Osteocyte (in vitro differentiated cells): ENCODE measurements at regions not wholly inside any gene's neighbourhood (a gene's known extent, or its start where the extent isn't known, plus 50 kb on each side); places are given as distances from the start of the nearest gene placed in this dataset.
"Not testable (repeated sequence)": the region's sequence is repeated elsewhere in the genome, so short reads cannot be mapped to it uniquely, and the experiment has no call there.

ENCODE experiments used
- DNase-seq: peaks from one replicate; pipeline ENCODE4 v3.0.0; 2021; ENCODE audit warnings: mixed read lengths; ENCODE audit not compliant: unreplicated experiment; ENCODE audit errors: extremely low spot score
- H3K27ac Mint-ChIP-seq: one replicate; pipeline ENCODE4 v1.8.0; 2021; ENCODE audit warnings: mild to moderate bottlenecking, mixed read lengths; ENCODE audit not compliant: unreplicated experiment
- H3K27me3 Mint-ChIP-seq: one replicate; pipeline ENCODE4 v1.8.0; 2021; ENCODE audit warnings: mixed read lengths; ENCODE audit not compliant: unreplicated experiment
- H3K36me3 Mint-ChIP-seq: one replicate; pipeline ENCODE4 v1.8.0; 2021; ENCODE audit warnings: mixed read lengths; ENCODE audit not compliant: unreplicated experiment
- H3K4me1 Mint-ChIP-seq: one replicate; pipeline ENCODE4 v1.8.0; 2021; ENCODE audit warnings: mixed read lengths; ENCODE audit not compliant: unreplicated experiment
- H3K4me3 Mint-ChIP-seq: one replicate; pipeline ENCODE4 v1.8.0; 2021; ENCODE audit warnings: mild to moderate bottlenecking, moderate library complexity, mixed read lengths; ENCODE audit not compliant: unreplicated experiment
- H3K9me3 Mint-ChIP-seq: one replicate; pipeline ENCODE4 v1.8.0; 2021; ENCODE audit warnings: mixed read lengths; ENCODE audit not compliant: unreplicated experiment
- CTCF ChIP-seq: fragments of 200-600 bp; sonication (generic); IDR thresholded peaks from 2 replicates; pipeline ENCODE4 v1.5.0; 2021; ENCODE audit warnings: antibody characterized with exemption, mild to moderate bottlenecking, moderate library complexity

DNA sequence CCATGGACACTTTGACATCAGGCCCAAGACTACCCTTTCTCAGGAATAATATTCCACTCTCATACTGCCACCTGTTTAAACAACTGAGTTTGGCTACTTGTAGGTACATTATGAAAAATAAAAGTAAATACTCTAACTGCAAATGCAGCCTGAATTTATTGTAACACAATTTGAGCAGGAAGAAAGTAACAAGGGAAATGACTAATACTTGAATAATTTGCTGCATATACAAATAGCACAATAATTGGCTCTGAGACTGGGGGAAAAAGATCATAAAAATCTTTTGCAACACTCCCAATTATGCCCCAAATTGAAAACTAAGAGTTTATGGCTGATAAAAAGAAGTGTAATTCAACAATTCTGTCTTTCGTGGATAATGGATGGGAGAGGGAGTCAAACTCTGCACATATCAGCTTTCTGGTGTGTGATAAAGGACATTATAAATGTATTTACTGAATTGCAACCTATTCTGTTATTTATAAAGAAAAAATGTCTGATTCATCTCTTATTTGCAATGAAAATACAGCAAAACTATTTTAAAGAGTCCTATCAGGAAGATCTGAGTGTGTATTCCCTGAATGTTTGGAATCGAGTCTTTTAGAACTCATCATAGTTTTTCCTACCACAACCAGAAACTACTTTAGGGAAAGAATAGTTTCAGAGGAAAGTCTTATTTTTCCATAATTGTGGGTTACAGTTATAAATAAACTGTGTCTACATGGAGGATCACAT, 359.0 kb downstream of the JRKL start:
- Mint-ChIP-seq H3K4me3 (no peak overlapping the region), H3K4me1 (peaks cover 17% of the 10 kb centered on the region), H3K9me3 (no peaks in the 10 kb centered on the region), H3K27ac (no peak overlapping the region), H3K36me3 (no peaks in the 10 kb centered on the region), H3K27me3 (no peaks in the 10 kb centered on the region)
- no peak for DNase-seq
- TF ChIP-seq CTCF = no peak

DNA sequence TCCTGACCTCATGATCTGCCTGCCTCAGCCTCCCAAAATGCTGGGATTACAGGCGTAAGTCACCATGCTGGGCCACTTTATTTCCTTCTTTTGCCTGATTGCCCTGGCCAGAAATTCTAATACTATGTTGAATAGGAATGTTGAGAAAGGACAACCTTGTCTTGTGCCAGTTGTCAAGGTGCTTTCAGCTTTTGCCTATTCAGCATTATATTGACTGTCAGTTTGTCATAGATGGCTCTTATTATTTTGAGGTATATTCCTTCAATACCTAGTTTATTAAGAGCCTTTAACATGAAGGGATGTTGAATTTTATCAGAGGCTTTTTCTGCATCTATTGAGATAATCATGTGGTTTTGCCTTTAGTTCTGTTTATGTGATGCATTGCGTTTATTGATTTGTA, 362.0 kb downstream of the JRKL start:
- not testable (repeated sequence) for H3K27me3 Mint-ChIP-seq, H3K27ac Mint-ChIP-seq, H3K36me3 Mint-ChIP-seq, H3K4me3 Mint-ChIP-seq, H3K9me3 Mint-ChIP-seq, DNase-seq
- H3K4me1 Mint-ChIP-seq = peaks cover 17% of the 10 kb centered on the region

DNA sequence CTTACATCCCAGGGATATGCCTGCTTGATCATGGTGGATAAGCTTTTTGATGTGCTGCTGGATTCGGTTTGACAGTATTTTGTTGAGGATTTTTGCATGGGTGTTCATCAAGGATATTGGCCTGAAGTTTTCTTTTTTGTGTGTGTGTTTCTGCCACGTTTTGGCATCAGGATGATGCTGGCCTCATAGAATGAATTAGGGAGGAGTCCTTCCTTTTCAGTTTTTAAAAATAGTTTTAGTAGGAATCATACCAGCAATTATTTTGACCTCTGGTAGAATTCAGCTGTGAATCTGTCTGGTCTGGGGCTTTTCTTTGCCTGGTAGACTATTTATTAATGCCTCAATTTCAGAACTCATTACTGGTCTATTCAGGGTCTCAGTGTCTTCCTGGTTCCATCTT, 362.4 kb downstream of the JRKL start:
- no peak for TF ChIP-seq CTCF
- Mint-ChIP-seq H3K36me3 (no peaks in the 10 kb centered on the region), H3K27me3 (peaks cover 3% of the 10 kb centered on the region), H3K4me3 (no peak overlapping the region), H3K4me1 (peaks cover 17% of the 10 kb centered on the region), H3K9me3 (no peaks in the 10 kb centered on the region), H3K27ac (no peak overlapping the region)
- DNase-seq = no peak

DNA sequence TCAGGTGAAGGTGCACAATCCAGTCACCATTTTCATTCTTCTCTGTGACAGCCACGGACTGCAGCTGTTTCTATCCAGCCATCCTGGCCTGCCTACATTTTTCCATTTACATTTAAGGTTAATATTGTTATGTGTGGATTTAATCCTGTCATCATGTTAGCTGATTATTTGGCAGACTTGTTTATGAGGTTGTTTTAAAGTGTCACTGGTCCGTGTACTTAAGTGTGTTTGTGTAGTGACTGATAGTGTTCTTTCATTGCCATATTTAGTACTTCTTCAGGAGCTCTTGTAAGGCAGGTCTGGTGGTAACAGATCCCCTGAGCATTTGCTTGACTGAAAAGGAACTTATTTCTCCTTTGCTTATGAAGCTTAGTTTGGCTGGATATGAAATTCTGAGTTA, 364.2 kb downstream of the JRKL start:
- Mint-ChIP-seq H3K9me3 (no peaks in the 10 kb centered on the region), H3K4me1 (peaks cover 7% of the 10 kb centered on the region), H3K27me3 (peaks cover 14% of the 10 kb centered on the region), H3K27ac (no peak overlapping the region), H3K4me3 (no peak overlapping the region), H3K36me3 (no peaks in the 10 kb centered on the region)
- no peak for TF ChIP-seq CTCF
- DNase-seq = no peak

DNA sequence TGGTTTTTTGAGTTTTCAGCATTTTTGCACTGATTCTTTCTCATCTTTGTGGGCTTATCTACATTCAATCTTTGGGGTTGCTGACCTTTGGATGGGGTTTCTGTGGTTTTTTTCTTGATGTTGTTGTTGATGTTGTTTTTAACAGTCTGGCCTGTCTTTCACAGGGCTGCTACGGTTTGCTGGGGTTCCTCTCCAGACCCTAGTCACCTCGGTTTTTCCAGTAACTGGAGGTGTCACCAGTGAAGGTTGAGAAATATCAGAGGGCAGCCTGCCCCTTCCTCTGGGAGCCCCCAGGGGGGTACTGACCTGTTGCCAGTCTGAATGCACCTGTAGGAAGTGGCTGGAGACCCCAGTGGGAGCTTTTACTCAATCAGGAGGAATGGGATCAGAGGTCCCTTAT, 365.4 kb downstream of the JRKL start:
- no peak for TF ChIP-seq CTCF
- Mint-ChIP-seq H3K4me3 (no peak overlapping the region), H3K36me3 (no peaks in the 10 kb centered on the region), H3K9me3 (no peaks in the 10 kb centered on the region), H3K27ac (no peak overlapping the region), H3K27me3 (peaks cover 19% of the 10 kb centered on the region), H3K4me1 (no peaks in the 10 kb centered on the region)
- DNase-seq = no peak

GRCh38 chr11:96755752-96756151, 365.9 kb downstream of the JRKL start:
- no peak for DNase-seq
- Mint-ChIP-seq H3K4me3 (no peak overlapping the region), H3K27ac (no peak overlapping the region), H3K9me3 (no peaks in the 10 kb centered on the region), H3K4me1 (no peaks in the 10 kb centered on the region), H3K27me3 (peaks cover 20% of the 10 kb centered on the region), H3K36me3 (no peaks in the 10 kb centered on the region)
- TF ChIP-seq CTCF = no peak
